ENCODE measurements at regions not wholly inside any gene's neighbourhood (a gene's known extent, or its start where the extent isn't known, plus 50 kb on each side); places are given as distances from the start of the nearest gene placed in this dataset.

DNA sequence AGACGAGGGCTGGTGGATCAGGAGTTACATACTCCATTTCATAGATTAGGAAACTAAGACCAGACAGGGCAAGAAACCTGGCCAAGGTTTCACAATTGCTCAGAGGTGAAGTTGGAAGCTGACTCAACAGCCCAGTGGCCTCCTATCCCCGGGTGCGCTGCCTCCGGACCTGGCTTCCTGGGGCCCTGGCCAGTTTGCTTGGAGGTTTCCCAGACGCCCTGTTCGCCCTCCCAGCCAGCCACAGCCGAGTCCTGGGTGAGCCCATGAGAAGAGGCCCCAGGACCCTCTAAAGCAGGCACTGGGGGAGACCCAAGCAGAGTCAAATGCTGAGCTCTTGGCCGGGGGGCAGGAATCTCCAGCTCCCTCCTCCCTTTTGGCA, 180.1 kb downstream of the ZBTB18 start:
- TF ChIP-seq, protein P1, sequence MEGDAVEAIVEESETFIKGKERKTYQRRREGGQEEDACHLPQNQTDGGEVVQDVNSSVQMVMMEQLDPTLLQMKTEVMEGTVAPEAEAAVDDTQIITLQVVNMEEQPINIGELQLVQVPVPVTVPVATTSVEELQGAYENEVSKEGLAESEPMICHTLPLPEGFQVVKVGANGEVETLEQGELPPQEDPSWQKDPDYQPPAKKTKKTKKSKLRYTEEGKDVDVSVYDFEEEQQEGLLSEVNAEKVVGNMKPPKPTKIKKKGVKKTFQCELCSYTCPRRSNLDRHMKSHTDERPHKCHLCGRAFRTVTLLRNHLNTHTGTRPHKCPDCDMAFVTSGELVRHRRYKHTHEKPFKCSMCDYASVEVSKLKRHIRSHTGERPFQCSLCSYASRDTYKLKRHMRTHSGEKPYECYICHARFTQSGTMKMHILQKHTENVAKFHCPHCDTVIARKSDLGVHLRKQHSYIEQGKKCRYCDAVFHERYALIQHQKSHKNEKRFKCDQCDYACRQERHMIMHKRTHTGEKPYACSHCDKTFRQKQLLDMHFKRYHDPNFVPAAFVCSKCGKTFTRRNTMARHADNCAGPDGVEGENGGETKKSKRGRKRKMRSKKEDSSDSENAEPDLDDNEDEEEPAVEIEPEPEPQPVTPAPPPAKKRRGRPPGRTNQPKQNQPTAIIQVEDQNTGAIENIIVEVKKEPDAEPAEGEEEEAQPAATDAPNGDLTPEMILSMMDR (IDR thresholded peaks at IDR 0.05; ENCODE audit: extremely low read depth, insufficient read depth, missing control alignments) = no peak
- no peak for DNase-seq (ENCODE audit: low spot score)
- in situ Hi-C loops (cut with MboI; ENCODE audit: low pct_unique_long_range_greater_than_20kb, low sequenced_read_pairs, unreplicated experiment) = no loop called here

GRCh38 chr1:244231572-244232315, 180.7 kb downstream of the ZBTB18 start:
- in situ Hi-C loops (cut with MboI; ENCODE audit: low pct_unique_long_range_greater_than_20kb, low sequenced_read_pairs, unreplicated experiment) = no loop called here
- DNase-seq (ENCODE audit: low spot score) = no peak
- TF ChIP-seq, protein P1 (IDR thresholded peaks at IDR 0.05; ENCODE audit: extremely low read depth, insufficient read depth, missing control alignments) = no peak

DNA sequence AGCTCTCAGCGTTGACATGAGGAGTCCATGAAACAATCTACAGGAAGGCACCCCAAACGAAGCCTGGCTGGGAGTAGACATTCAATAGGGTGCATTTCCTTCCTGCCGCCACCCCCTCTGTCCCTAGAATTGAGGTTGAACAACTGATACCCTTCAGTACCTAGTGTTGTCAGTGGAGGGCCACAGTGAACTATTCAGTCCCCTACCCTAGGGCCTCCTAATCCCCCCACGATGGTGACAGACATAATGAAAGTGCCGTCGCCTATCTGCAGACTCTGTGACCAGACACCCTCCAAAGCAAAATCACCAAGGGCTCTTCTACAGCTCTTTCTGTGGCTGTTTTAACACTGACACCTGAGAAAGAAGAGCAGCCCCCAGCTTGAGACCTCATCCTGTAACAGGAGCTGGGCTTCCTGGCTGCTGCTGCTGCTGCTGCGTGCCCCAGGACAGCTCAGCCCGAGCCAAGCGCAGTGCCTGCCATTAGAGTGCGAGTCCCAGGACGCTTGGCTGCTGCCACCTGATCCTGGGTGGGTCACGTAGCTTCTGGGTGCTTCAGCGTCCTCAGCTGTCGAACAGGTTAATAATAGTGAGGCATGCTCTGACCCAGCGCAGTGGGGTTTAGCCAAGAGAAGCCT, 183.0 kb downstream of the ZBTB18 start:
- TF ChIP-seq, protein P1 (IDR thresholded peaks at IDR 0.05; ENCODE audit: extremely low read depth, insufficient read depth, missing control alignments) = no peak
- in situ Hi-C loops (cut with MboI; ENCODE audit: low pct_unique_long_range_greater_than_20kb, low sequenced_read_pairs, unreplicated experiment) = no loop called here
- no peak for DNase-seq (ENCODE audit: low spot score)

- TF ChIP-seq, protein P1 (IDR thresholded peaks at IDR 0.05; ENCODE audit: extremely low read depth, insufficient read depth, missing control alignments) = no peak
- DNase-seq (ENCODE audit: low spot score) = no peak
- in situ Hi-C loops (cut with MboI; ENCODE audit: low pct_unique_long_range_greater_than_20kb, low sequenced_read_pairs, unreplicated experiment) = no loop called here
Observed at GRCh38 chr1:244235157-244235556, 184.1 kb downstream of the ZBTB18 start.

- TF ChIP-seq, protein P1 (IDR thresholded peaks at IDR 0.05; ENCODE audit: extremely low read depth, insufficient read depth, missing control alignments) = no peak
- no peak for DNase-seq (ENCODE audit: low spot score)
- in situ Hi-C loops (cut with MboI; ENCODE audit: low pct_unique_long_range_greater_than_20kb, low sequenced_read_pairs, unreplicated experiment) = no loop called here
Observed at GRCh38 chr1:244236101-244236500, 185.0 kb downstream of the ZBTB18 start.

- DNase-seq (ENCODE audit: low spot score) = no peak
- TF ChIP-seq, protein P1 (IDR thresholded peaks at IDR 0.05; ENCODE audit: extremely low read depth, insufficient read depth, missing control alignments) = no peak
- in situ Hi-C loops (cut with MboI; ENCODE audit: low pct_unique_long_range_greater_than_20kb, low sequenced_read_pairs, unreplicated experiment) = no loop called here
Observed at GRCh38 chr1:244236721-244237120, 185.6 kb downstream of the ZBTB18 start.
